ENCODE measurements at regions not wholly inside any gene's neighbourhood (a gene's known extent, or its start where the extent isn't known, plus 50 kb on each side); places are given as distances from the start of the nearest gene placed in this dataset.

DNA sequence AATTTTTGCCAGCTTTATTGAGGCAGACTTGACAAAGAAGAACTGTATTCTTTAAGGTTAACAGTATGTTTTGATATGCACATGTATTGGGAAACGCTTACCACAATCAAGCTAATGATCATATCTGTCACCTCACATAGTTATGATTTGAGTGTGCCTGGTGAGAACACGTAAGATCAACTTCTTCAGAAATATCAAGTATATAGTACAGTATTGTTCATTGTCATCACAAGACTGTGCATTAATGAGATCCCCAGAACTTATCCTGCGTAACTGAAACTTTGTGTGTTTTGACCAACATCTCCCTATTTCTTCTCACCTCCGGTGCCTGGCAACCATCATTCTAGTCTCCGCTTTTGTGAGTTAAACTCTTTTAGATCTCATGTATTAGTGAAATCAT, 756.4 kb upstream of the EEF2KMT start:
- no peak for TF ChIP-seq TAF1 (IDR thresholded peaks at IDR 0.05; ENCODE audit: low read depth)
- TF ChIP-seq YY1 (IDR thresholded peaks at IDR 0.05; ENCODE audit: low read depth): no peak
- no peak for TF ChIP-seq EP300 (IDR thresholded peaks at IDR 0.05; ENCODE audit: borderline replicate concordance)
- TF ChIP-seq CEBPB (IDR thresholded peaks at IDR 0.05): no peak
- no peak for TF ChIP-seq ZBTB7A (IDR thresholded peaks at IDR 0.05; ENCODE audit: low read depth)

Data from Ishikawa (cell line).